ENCODE measurements at regions not wholly inside any gene's neighbourhood (a gene's known extent, or its start where the extent isn't known, plus 50 kb on each side); places are given as distances from the start of the nearest gene placed in this dataset.
"Not testable (repeated sequence)": the region's sequence is repeated elsewhere in the genome, so short reads cannot be mapped to it uniquely, and the experiment has no call there.

DNA sequence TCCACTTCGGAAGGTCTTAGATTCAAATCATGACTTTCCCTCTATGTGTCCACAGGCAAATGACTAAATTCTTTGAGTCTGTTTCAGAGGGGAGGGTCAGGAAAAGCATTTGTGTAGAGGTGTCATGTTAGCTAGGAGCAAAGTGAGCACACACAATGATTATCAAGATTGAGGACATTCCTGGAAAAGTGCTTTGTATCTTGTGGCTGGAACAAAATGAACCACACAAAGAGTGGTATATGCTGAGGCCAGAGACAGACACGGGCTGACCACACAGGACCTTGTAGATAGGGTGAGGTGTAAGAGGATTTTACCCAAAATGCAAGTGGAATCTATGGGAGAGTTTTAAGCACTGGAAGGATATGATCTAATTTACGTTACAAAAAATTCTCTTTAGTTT is 245.3 kb upstream of the NMUR2 start:
- TF ChIP-seq POLR2A (IDR thresholded peaks at IDR 0.05) (no peak), CTCF (IDR thresholded peaks at IDR 0.05) (no peak)
- intact Hi-C loops (cut with DNase I) = no loop called here

GRCh38 chr5:152659470-152659869 is 254.4 kb upstream of the NMUR2 start:
- WGBS, 2 donors = 60 to 64% methylated on average over 3 to 16 of the region's 18 CpGs
- H3K36me3 ChIP-seq; intact Hi-C loops (cut with DNase I); H3K9me3 ChIP-seq; H3K27me3 ChIP-seq; DNase-seq; H3K4me1 ChIP-seq; H3K27ac ChIP-seq: not testable (repeated sequence)
- peak overlapping the region; percentile 4 to 53 (median 26) for H3K4me3 ChIP-seq

More for the DNA sequence above, 245.3 kb upstream of the NMUR2 start:
- DNase-seq = no peak
- Histone ChIP-seq H3K4me1 (peaks cover 0 to 11% (median 0%) of the 10 kb centered on the region in 3 donors), H3K4me3 (no peak overlapping the region), H3K27me3 (no peaks in the 10 kb centered on the region), H3K27ac (no peak overlapping the region), H3K9me3 (no peaks in the 10 kb centered on the region), H3K36me3 (no peaks in the 10 kb centered on the region)
- WGBS, 2 donors = 79 to 87% methylated on average over 3 of the region's 3 CpGs

- Histone ChIP-seq H3K4me1 (no peaks in the 10 kb centered on the region), H3K27ac (no peak overlapping the region), H3K9me3 (no peaks in the 10 kb centered on the region), H3K27me3 (no peaks in the 10 kb centered on the region), H3K36me3 (no peaks in the 10 kb centered on the region), H3K4me3 (no peak overlapping the region)
- intact Hi-C loops (cut with DNase I) = no loop called here
- TF ChIP-seq CTCF (IDR thresholded peaks at IDR 0.05) (no peak), POLR2A (IDR thresholded peaks at IDR 0.05) (no peak)
- WGBS, 2 donors = 48 to 67% methylated on average over 1 of the region's 1 CpG
- DNase-seq = no peak
Observed at GRCh38 chr5:152673601-152674000, 268.5 kb upstream of the NMUR2 start.

DNA sequence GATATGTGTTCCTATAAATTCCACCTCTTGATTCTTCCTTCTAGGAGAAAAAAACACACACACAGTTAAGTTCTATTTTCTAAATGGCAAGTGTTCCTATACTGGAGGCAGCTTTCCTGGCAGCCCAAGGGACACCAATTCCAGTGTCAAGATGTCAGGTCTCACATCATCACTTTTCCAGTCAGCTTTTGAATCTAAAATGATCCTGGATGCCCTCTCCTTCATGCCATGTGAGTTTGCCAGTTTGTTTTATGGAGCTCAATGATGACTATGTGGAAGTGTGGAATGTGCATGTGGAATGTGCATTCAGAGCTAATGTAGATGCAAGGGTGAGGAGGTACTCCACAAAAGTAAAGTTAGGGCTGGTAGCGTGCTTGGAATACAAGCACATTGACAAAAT is 269.3 kb upstream of the NMUR2 start:
- Histone ChIP-seq H3K27me3 (no peaks in the 10 kb centered on the region), H3K4me1 (no peaks in the 10 kb centered on the region), H3K4me3 (no peak overlapping the region), H3K27ac (no peak overlapping the region), H3K9me3 (no peaks in the 10 kb centered on the region), H3K36me3 (no peaks in the 10 kb centered on the region)
- no peak for TF ChIP-seq POLR2A (IDR thresholded peaks at IDR 0.05)
- TF ChIP-seq CTCF (IDR thresholded peaks at IDR 0.05) = no peak
- intact Hi-C loops (cut with DNase I) = no loop called here
- 100% methylated on average over 1 of the region's 1 CpG for WGBS, 2 donors
- DNase-seq = no peak

DNA sequence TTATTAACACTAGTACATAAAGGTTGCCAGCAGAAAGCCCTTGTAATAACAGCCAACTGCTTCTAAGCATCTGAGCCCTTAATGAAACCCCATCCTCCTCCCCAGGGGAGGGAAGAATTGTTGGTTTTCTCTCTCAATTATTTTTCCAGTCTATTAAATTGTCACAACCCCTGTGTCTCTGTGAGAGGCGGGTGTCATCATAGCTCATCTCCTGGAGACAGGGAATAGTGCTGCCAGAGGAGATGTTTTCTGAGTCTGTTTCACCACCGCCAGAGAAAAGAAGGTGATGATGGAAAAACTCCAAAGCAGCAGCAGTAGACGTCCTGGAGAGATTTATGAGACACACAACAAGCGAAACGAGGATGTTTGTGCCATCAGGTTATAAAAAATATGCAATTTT is 271.1 kb upstream of the NMUR2 start:
- DNase-seq = no peak
- intact Hi-C loops (cut with DNase I) = no loop called here
- no peaks in the 10 kb centered on the region for H3K9me3 ChIP-seq
- H3K27ac ChIP-seq = no peak overlapping the region
- no peak overlapping the region for H3K4me3 ChIP-seq
- no peak for TF ChIP-seq CTCF (IDR thresholded peaks at IDR 0.05)
- TF ChIP-seq POLR2A (IDR thresholded peaks at IDR 0.05) = no peak
- H3K36me3 ChIP-seq = no peaks in the 10 kb centered on the region
- 26 to 36% methylated on average over 3 to 5 of the region's 5 CpGs for WGBS, 2 donors
- no peaks in the 10 kb centered on the region for H3K4me1 ChIP-seq
- no peaks in the 10 kb centered on the region for H3K27me3 ChIP-seq

- TF ChIP-seq POLR2A (IDR thresholded peaks at IDR 0.05) (no peak), CTCF (IDR thresholded peaks at IDR 0.05) (no peak)
Observed at GRCh38 chr5:152683205-152683604, 278.1 kb upstream of the NMUR2 start.

More at GRCh38 chr5:152683205-152683604, 278.1 kb upstream of the NMUR2 start:
- DNase-seq = no peak
- Histone ChIP-seq H3K4me1 (peaks cover 0 to 2% (median 0%) of the 10 kb centered on the region in 3 donors), H3K27me3 (no peaks in the 10 kb centered on the region), H3K9me3 (no peaks in the 10 kb centered on the region), H3K27ac (no peak overlapping the region), H3K4me3 (no peak overlapping the region), H3K36me3 (no peaks in the 10 kb centered on the region)
- intact Hi-C loops (cut with DNase I) = no loop called here
- 42 to 76% methylated on average over 1 of the region's 1 CpG for WGBS, 2 donors
